Left lung (tissue), 4 donors: ENCODE measurements at regions not wholly inside any gene's neighbourhood (a gene's known extent, or its start where the extent isn't known, plus 50 kb on each side); places are given as distances from the start of the nearest gene placed in this dataset.

Experiments
- ATAC-seq: fragments of 200-7000 bp; cut with Tn5 transposase; one replicate; pipeline ENCODE4 v1.9.1; 2020; ENCODE audit warnings: moderate library complexity
- DNase-seq, 4 donors: peaks; one replicate each; pipeline ENCODE4 v3.0.0-alpha.2; 2013 to 2020
- H3K27ac ChIP-seq, 2 donors: fragments of 200-600 bp; sonication (generic) in 1 of 2; one replicate each; pipeline versions ENCODE4 v1.5.0 to v1.8.0; 2020 to 2021
- H3K27me3 ChIP-seq, 2 donors: fragments of 200-600 bp; sonication (generic) in 1 of 2; one replicate each; pipeline versions ENCODE4 v1.5.0 to v1.8.0; 2020 to 2021
- H3K36me3 ChIP-seq, 2 donors: fragments of 200-600 bp; sonication (generic) in 1 of 2; one replicate each; pipeline versions ENCODE4 v1.5.0 to v1.8.0; 2020 to 2021
- H3K4me1 ChIP-seq, 2 donors: fragments of 200-600 bp; one replicate each; pipeline ENCODE4 v1.8.0; 2021
- H3K4me3 ChIP-seq, 2 donors: fragments of 200-600 bp; sonication (generic) in 1 of 2; one replicate each; pipeline versions ENCODE4 v1.5.0 to v1.8.0; 2020 to 2021; ENCODE audit warnings: mild to moderate bottlenecking in 1 of 2
- H3K9me3 ChIP-seq, 2 donors: fragments of 200-600 bp; sonication (generic) in 1 of 2; one replicate each; pipeline versions ENCODE4 v1.5.0 to v1.8.0; 2020 to 2021
- CTCF ChIP-seq, 2 donors: fragments of 200-600 bp; sonication (generic) in 1 of 2; IDR thresholded peaks; one replicate each; pipeline versions ENCODE4 v1.5.0 to v1.8.0; 2021; ENCODE audit warnings: antibody characterized with exemption in 2 of 2
- intact Hi-C, 2 donors: fragments of 100-400 bp; cut with DNase I; formaldehyde crosslinking; loops; one replicate each; pipeline versions ENCODE4 v1.11.2 to v1.14.2; 2022
- donor health status: DM: no; HTN: yes; CAD: no.
- donor health status: DM: no; HTN: no; CAD: no.

DNA sequence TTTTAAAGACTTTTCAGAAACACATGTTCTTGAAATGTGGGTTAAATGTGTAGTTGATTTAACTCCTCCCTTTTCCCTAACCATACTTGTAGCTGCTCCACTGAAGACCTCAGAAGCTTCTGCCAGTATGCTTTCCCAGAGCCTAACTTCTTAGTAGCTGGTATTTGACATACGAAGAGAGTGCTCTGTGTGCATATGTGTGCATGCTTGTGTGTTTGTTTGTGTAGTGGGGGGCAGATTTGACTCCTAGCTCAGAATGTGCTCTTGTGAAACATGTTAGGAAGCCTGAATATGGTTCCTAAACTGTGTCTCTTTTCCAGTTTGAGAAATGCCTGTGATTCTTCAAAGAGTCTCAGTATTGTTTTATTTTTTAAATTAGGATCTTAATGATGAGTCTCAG is 420.4 kb downstream of the PCNX1 start:
- Histone ChIP-seq H3K27ac (no peak overlapping the region), H3K36me3 (no peaks in the 10 kb centered on the region), H3K4me1 (peaks cover 11 to 56% of the 10 kb centered on the region in 2 donors), H3K27me3 (no peaks in the 10 kb centered on the region), H3K4me3 (no peak overlapping the region), H3K9me3 (no peaks in the 10 kb centered on the region)
- intact Hi-C loops: no loop called here
- no peak for DNase-seq
- TF ChIP-seq CTCF (IDR thresholded peaks at IDR 0.05): no peak
- ATAC-seq: no peak

DNA sequence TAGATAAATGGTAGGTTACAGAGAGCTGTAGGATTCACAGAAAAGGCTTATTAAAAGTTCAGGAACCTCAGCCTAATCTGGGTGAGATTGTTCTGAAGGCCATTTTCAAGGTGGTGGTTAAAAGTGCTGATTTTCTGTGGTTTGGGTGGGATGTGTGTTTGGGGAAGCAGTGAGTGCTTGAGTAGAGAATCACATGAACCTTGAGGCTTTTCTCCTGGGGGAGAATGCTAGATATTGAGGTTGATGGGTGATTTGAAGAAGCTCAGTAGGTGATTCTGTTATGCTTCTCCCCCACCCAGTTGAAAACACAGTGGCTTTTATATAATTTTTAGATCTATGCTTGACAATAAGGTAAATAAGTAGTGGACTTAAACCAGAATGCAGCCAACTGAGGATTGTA is 420.9 kb downstream of the PCNX1 start:
- DNase-seq (no peak), ATAC-seq (no peak)
- TF ChIP-seq CTCF (IDR thresholded peaks at IDR 0.05): no peak
- Histone ChIP-seq H3K9me3 (no peaks in the 10 kb centered on the region), H3K36me3 (no peaks in the 10 kb centered on the region), H3K27ac (no peak overlapping the region), H3K27me3 (no peaks in the 10 kb centered on the region), H3K4me1 (peaks cover 6 to 51% of the 10 kb centered on the region in 2 donors), H3K4me3 (no peak overlapping the region)
- intact Hi-C loops: no loop called here

GRCh38 chr14:71328954-71329353 is 421.7 kb downstream of the PCNX1 start:
- Histone ChIP-seq H3K4me3 (no peak overlapping the region), H3K27me3 (no peaks in the 10 kb centered on the region), H3K27ac (no peak overlapping the region), H3K4me1 (peaks cover 4 to 44% of the 10 kb centered on the region in 2 donors), H3K36me3 (no peaks in the 10 kb centered on the region), H3K9me3 (no peaks in the 10 kb centered on the region)
- no peak for TF ChIP-seq CTCF (IDR thresholded peaks at IDR 0.05)
- intact Hi-C loops: no loop called here
- ATAC-seq (no peak), DNase-seq (no peak)

DNA sequence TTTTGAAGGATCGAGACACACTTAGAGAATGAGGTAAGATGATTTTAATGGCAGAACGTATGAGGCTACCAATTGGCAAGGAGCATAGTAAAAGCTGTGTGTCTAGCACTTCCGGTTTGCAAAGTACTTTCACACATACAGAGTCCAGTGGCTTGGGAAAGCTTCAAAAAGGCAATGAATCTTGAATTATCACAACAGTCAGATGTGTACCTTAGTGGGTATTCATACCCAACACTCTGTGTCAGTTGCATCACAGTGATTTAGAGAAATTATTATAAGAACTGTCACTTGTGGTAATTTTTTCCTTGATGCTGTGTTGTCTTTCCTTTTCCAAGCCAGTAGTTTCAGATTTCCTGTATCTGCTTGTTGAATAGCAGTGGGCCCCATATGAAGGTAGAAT is 424.1 kb downstream of the PCNX1 start:
- peaks cover 4 to 20% of the 10 kb centered on the region in 2 donors for H3K4me1 ChIP-seq
- ATAC-seq (no peak), DNase-seq (no peak)
- intact Hi-C loops: no loop called here
- H3K27ac ChIP-seq: no peak overlapping the region
- no peak for TF ChIP-seq CTCF (IDR thresholded peaks at IDR 0.05)
- no peaks in the 10 kb centered on the region for H3K27me3 ChIP-seq
- H3K9me3 ChIP-seq: no peaks in the 10 kb centered on the region
- H3K4me3 ChIP-seq: no peak overlapping the region
- no peaks in the 10 kb centered on the region for H3K36me3 ChIP-seq

- Histone ChIP-seq H3K9me3 (no peaks in the 10 kb centered on the region), H3K4me3 (no peak overlapping the region), H3K4me1 (peaks cover 1 to 20% of the 10 kb centered on the region in 2 donors), H3K27ac (no peak overlapping the region), H3K36me3 (no peaks in the 10 kb centered on the region), H3K27me3 (no peaks in the 10 kb centered on the region)
- no peak for ATAC-seq
- TF ChIP-seq CTCF (IDR thresholded peaks at IDR 0.05): no peak
- no peak for DNase-seq
- intact Hi-C loops: no loop called here
These were observed 425.2 kb downstream of the PCNX1 start for GRCh38 chr14:71332476-71332875.
